NB4 (cell line): ENCODE measurements at regions not wholly inside any gene's neighbourhood (a gene's known extent, or its start where the extent isn't known, plus 50 kb on each side); places are given as distances from the start of the nearest gene placed in this dataset.

Source experiments
- CTCF ChIP-seq: IDR thresholded peaks from one replicate; pipeline ENCODE4 v1.5.1; 2012; ENCODE audit warnings: low read depth, low read length
- POLR2A ChIP-seq: IDR thresholded peaks from 2 replicates; pipeline ENCODE4 v1.6.1; 2011; ENCODE audit warnings: mild to moderate bottlenecking; ENCODE audit not compliant: insufficient read length; ENCODE audit errors: extremely low read depth

- TF ChIP-seq CTCF (no peak), POLR2A (no peak)
These were observed 1000.0 kb upstream of the CHORDC1 start for GRCh38 chr11:91222830-91223229.
